ENCODE measurements at regions not wholly inside any gene's neighbourhood (a gene's known extent, or its start where the extent isn't known, plus 50 kb on each side); places are given as distances from the start of the nearest gene placed in this dataset.
"Not testable (repeated sequence)": the region's sequence is repeated elsewhere in the genome, so short reads cannot be mapped to it uniquely, and the experiment has no call there.

GRCh38 chr12:17139931-17140330, 534.0 kb upstream of the LMO3 start:
- H3K27me3 Mint-ChIP-seq (ENCODE audit: low read depth in 2 of 2), result no peaks in the 10 kb centered on the region
- H3K27ac Mint-ChIP-seq, result no peak overlapping the region
- no peak overlapping the region for H3K4me3 Mint-ChIP-seq
- DNase-seq (no peak), ATAC-seq (no peak)
- no peaks in the 10 kb centered on the region for H3K27me3 ChIP-seq (ENCODE audit: control insufficient read depth, insufficient read depth, low read length)
- peaks cover 8% of the 10 kb centered on the region for H3K36me3 Mint-ChIP-seq
- intact Hi-C loops (cut with micrococcal nuclease), result no loop called here
- peaks cover 10 to 21% of the 10 kb centered on the region in 2 donors for H3K9me3 Mint-ChIP-seq
- H3K9me3 ChIP-seq (ENCODE audit: control insufficient read depth, insufficient read depth, low read length), result peaks cover 2% of the 10 kb centered on the region
- no peak overlapping the region for H3K4me3 ChIP-seq (ENCODE audit: low read length)
- H3K36me3 ChIP-seq (ENCODE audit: control insufficient read depth, insufficient read depth, low read length), result no peaks in the 10 kb centered on the region
- H3K4me1 Mint-ChIP-seq, result no peaks in the 10 kb centered on the region
- no peak overlapping the region for H3K27ac ChIP-seq (ENCODE audit: low read length)
- no peaks in the 10 kb centered on the region for H3K4me1 ChIP-seq (ENCODE audit: control insufficient read depth, insufficient read depth, low read length)
- TF ChIP-seq CTCF (IDR thresholded peaks at IDR 0.05), result no peak
- 86% methylated on average over 2 of the region's 2 CpGs for WGBS (ENCODE audit: insufficient coverage)

GRCh38 chr12:17137396-17137795, 531.4 kb upstream of the LMO3 start:
- no peaks in the 10 kb centered on the region for H3K4me1 Mint-ChIP-seq
- Histone ChIP-seq H3K4me3 (ENCODE audit: low read length) (no peak overlapping the region), H3K27me3 (ENCODE audit: control insufficient read depth, insufficient read depth, low read length) (no peaks in the 10 kb centered on the region), H3K4me1 (ENCODE audit: control insufficient read depth, insufficient read depth, low read length) (no peaks in the 10 kb centered on the region), H3K36me3 (ENCODE audit: control insufficient read depth, insufficient read depth, low read length) (no peaks in the 10 kb centered on the region), H3K27ac (ENCODE audit: low read length) (no peak overlapping the region), H3K9me3 (ENCODE audit: control insufficient read depth, insufficient read depth, low read length) (peaks cover 2% of the 10 kb centered on the region)
- intact Hi-C loops (cut with micrococcal nuclease), result no loop called here
- no peak overlapping the region for H3K4me3 Mint-ChIP-seq
- 85% methylated on average over 3 of the region's 3 CpGs for WGBS (ENCODE audit: insufficient coverage)
- H3K36me3 Mint-ChIP-seq, result peaks cover 8% of the 10 kb centered on the region
- DNase-seq, result no peak
- peaks cover 10 to 21% of the 10 kb centered on the region in 2 donors for H3K9me3 Mint-ChIP-seq
- ATAC-seq, result no peak
- TF ChIP-seq CTCF (IDR thresholded peaks at IDR 0.05), result no peak
- no peak overlapping the region for H3K27ac Mint-ChIP-seq
- H3K27me3 Mint-ChIP-seq (ENCODE audit: low read depth in 2 of 2), result no peaks in the 10 kb centered on the region

GRCh38 chr12:17134315-17134714, 528.4 kb upstream of the LMO3 start:
- no peak for TF ChIP-seq CTCF (IDR thresholded peaks at IDR 0.05)
- peaks cover 6 to 8% of the 10 kb centered on the region in 2 donors for H3K9me3 Mint-ChIP-seq
- Histone ChIP-seq H3K36me3 (ENCODE audit: control insufficient read depth, insufficient read depth, low read length) (no peaks in the 10 kb centered on the region), H3K27ac (ENCODE audit: low read length) (no peak overlapping the region), H3K9me3 (ENCODE audit: control insufficient read depth, insufficient read depth, low read length) (peaks cover 2% of the 10 kb centered on the region), H3K4me1 (ENCODE audit: control insufficient read depth, insufficient read depth, low read length) (no peaks in the 10 kb centered on the region), H3K27me3 (ENCODE audit: control insufficient read depth, insufficient read depth, low read length) (no peaks in the 10 kb centered on the region), H3K4me3 (ENCODE audit: low read length) (no peak overlapping the region)
- H3K27me3 Mint-ChIP-seq (ENCODE audit: low read depth in 2 of 2), result no peaks in the 10 kb centered on the region
- no peaks in the 10 kb centered on the region for H3K4me1 Mint-ChIP-seq
- no peak overlapping the region for H3K27ac Mint-ChIP-seq
- intact Hi-C loops (cut with micrococcal nuclease), result no loop called here
- H3K4me3 Mint-ChIP-seq, result no peak overlapping the region
- ATAC-seq, result no peak
- DNase-seq, result no peak
- no peaks in the 10 kb centered on the region for H3K36me3 Mint-ChIP-seq

GRCh38 chr12:17132336-17132735, 526.4 kb upstream of the LMO3 start:
- TF ChIP-seq CTCF (IDR thresholded peaks at IDR 0.05), result no peak
- Mint-ChIP-seq H3K27me3 (ENCODE audit: low read depth in 2 of 2) (no peaks in the 10 kb centered on the region), H3K9me3 (peaks cover 8 to 11% of the 10 kb centered on the region in 2 donors), H3K27ac (no peak overlapping the region), H3K4me1 (no peaks in the 10 kb centered on the region), H3K36me3 (no peaks in the 10 kb centered on the region), H3K4me3 (no peak overlapping the region)
- Histone ChIP-seq H3K27ac (ENCODE audit: low read length) (no peak overlapping the region), H3K4me3 (ENCODE audit: low read length) (no peak overlapping the region), H3K36me3 (ENCODE audit: control insufficient read depth, insufficient read depth, low read length) (no peaks in the 10 kb centered on the region), H3K9me3 (ENCODE audit: control insufficient read depth, insufficient read depth, low read length) (peaks cover 2% of the 10 kb centered on the region), H3K4me1 (ENCODE audit: control insufficient read depth, insufficient read depth, low read length) (no peaks in the 10 kb centered on the region), H3K27me3 (ENCODE audit: control insufficient read depth, insufficient read depth, low read length) (no peaks in the 10 kb centered on the region)
- DNase-seq (no peak), ATAC-seq (no peak)
- 92% methylated on average over 4 of the region's 4 CpGs for WGBS (ENCODE audit: insufficient coverage)
- intact Hi-C loops (cut with micrococcal nuclease), result no loop called here

GRCh38 chr12:17116538-17116937, 510.6 kb upstream of the LMO3 start:
- peaks cover 14% of the 10 kb centered on the region for H3K36me3 Mint-ChIP-seq
- H3K4me3 ChIP-seq (ENCODE audit: low read length); DNase-seq; H3K27me3 Mint-ChIP-seq (ENCODE audit: low read depth in 2 of 2); intact Hi-C loops (cut with micrococcal nuclease); ATAC-seq; H3K4me1 Mint-ChIP-seq; H3K4me3 Mint-ChIP-seq; H3K27ac ChIP-seq (ENCODE audit: low read length); H3K27me3 ChIP-seq (ENCODE audit: control insufficient read depth, insufficient read depth, low read length); H3K4me1 ChIP-seq (ENCODE audit: control insufficient read depth, insufficient read depth, low read length); H3K36me3 ChIP-seq (ENCODE audit: control insufficient read depth, insufficient read depth, low read length); H3K9me3 ChIP-seq (ENCODE audit: control insufficient read depth, insufficient read depth, low read length); H3K27ac Mint-ChIP-seq: not testable (repeated sequence)
- 93% methylated on average over 3 of the region's 3 CpGs for WGBS (ENCODE audit: insufficient coverage)
- peaks cover 18 to 34% of the 10 kb centered on the region in 2 donors for H3K9me3 Mint-ChIP-seq
